Mesodermal cell (in vitro differentiated cells): ENCODE measurements at regions not wholly inside any gene's neighbourhood (a gene's known extent, or its start where the extent isn't known, plus 50 kb on each side); places are given as distances from the start of the nearest gene placed in this dataset.
"Not testable (repeated sequence)": the region's sequence is repeated elsewhere in the genome, so short reads cannot be mapped to it uniquely, and the experiment has no call there.

Source experiments
- H3K27ac ChIP-seq: 2 replicates; pipeline ENCODE4 v1.7.0; 2013; ENCODE audit warnings: mild to moderate bottlenecking, low read depth, low read length, moderate library complexity; ENCODE audit not compliant: severe bottlenecking
- H3K36me3 ChIP-seq: 2 replicates; pipeline ENCODE4 v1.7.1; 2013; ENCODE audit warnings: mild to moderate bottlenecking, low read length, moderate library complexity; ENCODE audit not compliant: control insufficient read depth, insufficient read depth
- H3K4me1 ChIP-seq: one replicate; pipeline ENCODE4 v1.7.1; 2013; ENCODE audit warnings: mild to moderate bottlenecking, low read length; ENCODE audit not compliant: insufficient read depth, control insufficient read depth, poor library complexity, severe bottlenecking
- H3K4me3 ChIP-seq: 2 replicates; pipeline ENCODE4 v1.7.0; 2013; ENCODE audit warnings: low read length, control low read depth, mild to moderate bottlenecking; ENCODE audit not compliant: insufficient read depth, poor library complexity, severe bottlenecking; ENCODE audit errors: extremely low read depth
- H3K9me3 ChIP-seq: 2 replicates; pipeline ENCODE4 v1.7.1; 2013; ENCODE audit warnings: mild to moderate bottlenecking, low read length, moderate library complexity; ENCODE audit not compliant: control insufficient read depth
- WGBS, 2 experiments: methylation state at CpG; one replicate each; pipeline ENCODE4 v1.1.5; 2013; ENCODE audit warnings: missing lambda C conversion rate in 2 of 2; ENCODE audit not compliant: insufficient coverage in 2 of 2; 5-methylcytosine and 5-hydroxymethylcytosine counted together

GRCh38 chr18:76052227-76052595 is 442.8 kb downstream of the ZNF516 start:
- Histone ChIP-seq H3K4me3 (no peak overlapping the region), H3K9me3 (no peaks in the 10 kb centered on the region), H3K4me1 (no peaks in the 10 kb centered on the region), H3K36me3 (no peaks in the 10 kb centered on the region), H3K27ac (no peak overlapping the region)
- 93 to 94% methylated on average over 5 to 7 of the region's 9 CpGs for WGBS, 2 experiments

GRCh38 chr18:76051396-76052226 is 443.4 kb downstream of the ZNF516 start:
- H3K36me3 ChIP-seq, result no peaks in the 10 kb centered on the region
- 83 to 93% methylated on average over 8 to 9 of the region's 14 CpGs for WGBS, 2 experiments
- no peaks in the 10 kb centered on the region for H3K9me3 ChIP-seq
- H3K27ac ChIP-seq, result no peak overlapping the region
- H3K4me3 ChIP-seq, result no peak overlapping the region
- H3K4me1 ChIP-seq, result no peaks in the 10 kb centered on the region

- Histone ChIP-seq H3K36me3 (no peaks in the 10 kb centered on the region), H3K27ac (no peak overlapping the region), H3K9me3 (no peaks in the 10 kb centered on the region), H3K4me3 (no peak overlapping the region), H3K4me1 (no peaks in the 10 kb centered on the region)
- WGBS, 2 experiments, result 88 to 89% methylated on average over 3 of the region's 4 CpGs
Observed at GRCh38 chr18:76046221-76046620, 448.8 kb downstream of the ZNF516 start.

- Histone ChIP-seq H3K4me1 (no peaks in the 10 kb centered on the region), H3K9me3 (no peaks in the 10 kb centered on the region), H3K36me3 (no peaks in the 10 kb centered on the region), H3K4me3 (no peak overlapping the region), H3K27ac (no peak overlapping the region)
- WGBS, 2 experiments, result 17% methylated on average over 1 of the region's 1 CpG; no CpG with 5 or more reads in 1 of the 2 experiments
Observed at GRCh38 chr18:76042511-76042910, 452.5 kb downstream of the ZNF516 start.

GRCh38 chr18:76018210-76018609 is 476.8 kb downstream of the ZNF516 start:
- peaks cover 4% of the 10 kb centered on the region for H3K9me3 ChIP-seq
- H3K36me3 ChIP-seq, result no peaks in the 10 kb centered on the region
- H3K4me1 ChIP-seq, result no peaks in the 10 kb centered on the region
- no peak overlapping the region for H3K4me3 ChIP-seq
- no peak overlapping the region for H3K27ac ChIP-seq
- no CpG with 5 or more reads among the region's 3 CpGs for WGBS, 2 experiments

- WGBS, 2 experiments, result 80 to 100% methylated on average over 1 of the region's 1 CpG
- Histone ChIP-seq H3K4me3 (no peak overlapping the region), H3K9me3 (no peaks in the 10 kb centered on the region), H3K4me1 (no peaks in the 10 kb centered on the region), H3K27ac (no peak overlapping the region), H3K36me3 (no peaks in the 10 kb centered on the region)
Observed at GRCh38 chr18:76013057-76013456, 482.0 kb downstream of the ZNF516 start.

GRCh38 chr18:76005632-76006208 is 489.3 kb downstream of the ZNF516 start:
- H3K4me1 ChIP-seq, result no peaks in the 10 kb centered on the region
- H3K9me3 ChIP-seq, result no peaks in the 10 kb centered on the region
- H3K27ac ChIP-seq, result no peak overlapping the region
- WGBS, 2 experiments, result 86 to 87% methylated on average over 12 to 14 of the region's 15 CpGs
- H3K4me3 ChIP-seq, result no peak overlapping the region
- no peaks in the 10 kb centered on the region for H3K36me3 ChIP-seq

GRCh38 chr18:75987913-75988312 is 507.1 kb downstream of the ZNF516 start:
- H3K36me3 ChIP-seq, H3K27ac ChIP-seq, H3K4me1 ChIP-seq, H3K4me3 ChIP-seq, H3K9me3 ChIP-seq: not testable (repeated sequence)
- no CpG with 5 or more reads among the region's 4 CpGs for WGBS, 2 experiments

GRCh38 chr18:75984853-75985252 is 510.2 kb downstream of the ZNF516 start:
- Histone ChIP-seq H3K9me3 (no peaks in the 10 kb centered on the region), H3K27ac (no peak overlapping the region), H3K4me3 (no peak overlapping the region), H3K36me3 (no peaks in the 10 kb centered on the region), H3K4me1 (no peaks in the 10 kb centered on the region)
- WGBS, 2 experiments, result 83% methylated on average over 1 of the region's 1 CpG; no CpG with 5 or more reads in 1 of the 2 experiments

- H3K36me3 ChIP-seq, result no peaks in the 10 kb centered on the region
Observed at GRCh38 chr18:75981102-75981501, 513.9 kb downstream of the ZNF516 start.

GRCh38 chr18:75977081-75977480 is 518.0 kb downstream of the ZNF516 start:
- H3K4me1 ChIP-seq, result no peaks in the 10 kb centered on the region
- H3K4me3 ChIP-seq, result no peak overlapping the region
- WGBS, 2 experiments, result no CpG with 5 or more reads among the region's 5 CpGs
- H3K27ac ChIP-seq, result no peak overlapping the region
- no peaks in the 10 kb centered on the region for H3K36me3 ChIP-seq
- H3K9me3 ChIP-seq, result no peaks in the 10 kb centered on the region

More at GRCh38 chr18:75981102-75981501, 513.9 kb downstream of the ZNF516 start:
- H3K9me3 ChIP-seq, result no peaks in the 10 kb centered on the region
- H3K27ac ChIP-seq, result no peak overlapping the region
- WGBS, 2 experiments, result 75 to 100% methylated on average over 1 of the region's 3 CpGs
- H3K4me1 ChIP-seq, result no peaks in the 10 kb centered on the region
- H3K4me3 ChIP-seq, result no peak overlapping the region
